Mesothelial cell of epicardium (in vitro differentiated cells): ENCODE measurements at regions not wholly inside any gene's neighbourhood (a gene's known extent, or its start where the extent isn't known, plus 50 kb on each side); places are given as distances from the start of the nearest gene placed in this dataset.

ENCODE experiments used
- DNase-seq, 2 experiments: peaks; one replicate each; pipeline ENCODE4 v3.0.0; 2021; ENCODE audit warnings: low spot score in 2 of 2; ENCODE audit not compliant: unreplicated experiment in 2 of 2
- H3K27ac Mint-ChIP-seq: 2 replicates; pipeline ENCODE4 v1.8.0; 2021; ENCODE audit warnings: mixed read lengths
- H3K27me3 Mint-ChIP-seq: 2 replicates; pipeline ENCODE4 v1.8.0; 2021; ENCODE audit warnings: low read depth, mixed read lengths
- H3K36me3 Mint-ChIP-seq: 2 replicates; pipeline ENCODE4 v1.8.0; 2021; ENCODE audit warnings: mixed read lengths
- H3K4me1 Mint-ChIP-seq: 2 replicates; pipeline ENCODE4 v1.8.0; 2021; ENCODE audit warnings: mixed read lengths
- H3K4me3 Mint-ChIP-seq: 2 replicates; pipeline ENCODE4 v1.8.0; 2021; ENCODE audit warnings: mild to moderate bottlenecking, moderate library complexity, mixed read lengths
- H3K9me3 Mint-ChIP-seq: 2 replicates; pipeline ENCODE4 v1.8.0; 2021; ENCODE audit warnings: mixed read lengths
- CTCF ChIP-seq: fragments of 200-600 bp; sonication (generic); IDR thresholded peaks from one replicate; pipeline ENCODE4 v1.5.0; 2021; ENCODE audit warnings: antibody characterized with exemption; ENCODE audit not compliant: unreplicated experiment

DNA sequence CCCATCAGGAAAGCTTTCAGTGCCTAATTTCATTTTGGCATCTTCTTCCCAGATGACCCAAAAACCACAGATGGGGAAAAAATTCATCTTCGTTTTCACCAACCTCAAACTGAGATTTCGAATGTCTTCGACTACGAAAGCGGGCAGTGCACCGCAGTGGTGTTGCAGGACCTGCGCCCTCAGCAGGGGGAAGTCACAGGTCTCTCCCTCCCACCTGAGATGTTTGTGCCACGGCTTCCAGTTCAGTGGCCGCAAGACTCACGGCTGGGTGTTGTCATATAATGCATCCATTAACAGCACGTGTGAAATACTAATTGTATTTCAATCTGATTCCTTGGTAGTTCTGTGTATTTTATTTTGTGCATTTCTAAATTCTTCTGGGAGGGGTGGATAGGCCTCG is 66.2 kb upstream of the SALL3 start:
- Mint-ChIP-seq H3K27ac (no peak overlapping the region), H3K36me3 (no peaks in the 10 kb centered on the region), H3K27me3 (peaks cover 6% of the 10 kb centered on the region), H3K4me3 (no peak overlapping the region), H3K4me1 (no peaks in the 10 kb centered on the region), H3K9me3 (peaks cover 17% of the 10 kb centered on the region)
- DNase-seq, result peak in 1 of 2 experiments; percentile 14
- no peak for TF ChIP-seq CTCF

DNA sequence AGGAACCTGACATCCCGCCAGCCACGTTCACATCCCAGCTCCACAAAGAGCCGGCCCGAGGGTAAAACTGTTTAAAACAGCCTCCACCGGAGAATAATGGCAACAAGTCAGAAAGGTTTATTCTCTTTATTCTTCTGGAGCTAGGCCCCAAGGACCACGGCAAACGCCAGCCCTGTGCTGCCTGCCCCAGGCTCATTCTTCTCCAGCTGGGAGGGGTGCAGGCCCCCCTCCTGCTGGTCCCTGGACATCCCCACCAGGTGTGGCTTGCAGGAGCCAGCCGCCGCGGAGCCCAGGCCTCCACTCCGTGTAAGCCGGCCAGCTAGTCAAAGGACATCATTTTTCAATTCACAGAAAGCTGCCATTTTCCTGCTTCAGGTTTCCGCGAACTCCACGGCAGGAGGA is 65.8 kb upstream of the SALL3 start:
- DNase-seq, result peak in 1 of 2 experiments; percentile 31
- H3K27ac Mint-ChIP-seq, result no peak overlapping the region
- no peak overlapping the region for H3K4me3 Mint-ChIP-seq
- H3K9me3 Mint-ChIP-seq, result peaks cover 17% of the 10 kb centered on the region
- TF ChIP-seq CTCF, result no peak
- no peaks in the 10 kb centered on the region for H3K4me1 Mint-ChIP-seq
- no peaks in the 10 kb centered on the region for H3K36me3 Mint-ChIP-seq
- peaks cover 1% of the 10 kb centered on the region for H3K27me3 Mint-ChIP-seq

DNA sequence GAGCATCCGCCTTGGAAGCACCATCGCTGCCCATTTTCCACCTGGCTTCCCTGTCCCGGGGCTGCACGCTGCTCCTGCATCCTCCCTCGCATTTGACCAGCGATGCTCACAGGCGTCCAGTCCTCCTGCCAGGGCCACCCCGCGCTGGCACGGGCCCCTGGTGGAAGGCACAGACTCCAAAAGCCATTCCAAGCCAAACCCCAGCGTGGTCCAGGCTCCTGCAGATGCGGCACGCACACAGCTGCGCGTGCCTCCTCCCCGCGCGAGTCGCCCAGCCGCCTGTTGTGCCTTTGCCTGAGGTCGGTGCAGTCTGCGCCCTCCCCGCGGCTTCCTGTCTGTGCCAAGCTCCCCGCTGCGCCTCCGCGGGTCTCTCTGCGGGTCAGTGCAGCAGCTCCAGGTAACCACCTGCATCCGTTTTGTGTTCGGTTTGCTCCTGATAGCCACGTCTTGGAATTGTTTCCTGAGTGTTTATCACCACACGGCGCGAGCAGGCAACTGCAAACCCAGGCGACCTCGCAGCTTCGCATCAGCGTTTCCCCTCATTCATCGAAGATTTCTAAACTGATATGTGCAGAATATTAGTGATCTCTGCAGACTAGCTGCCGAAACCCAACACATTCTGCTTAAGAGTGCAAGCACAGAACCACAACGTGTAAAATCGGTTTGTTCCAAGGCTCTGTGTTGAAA is 65.2 kb upstream of the SALL3 start:
- H3K36me3 Mint-ChIP-seq, result no peaks in the 10 kb centered on the region
- H3K27me3 Mint-ChIP-seq, result no peaks in the 10 kb centered on the region

GRCh38 chr18:78915446-78916008 is 64.1 kb upstream of the SALL3 start:
- H3K27ac Mint-ChIP-seq, result no peak overlapping the region
- no peak for DNase-seq
- H3K4me3 Mint-ChIP-seq, result no peak overlapping the region
- no peaks in the 10 kb centered on the region for H3K4me1 Mint-ChIP-seq
- TF ChIP-seq CTCF, result no peak
- H3K27me3 Mint-ChIP-seq, result no peaks in the 10 kb centered on the region
- H3K9me3 Mint-ChIP-seq, result peaks cover 17% of the 10 kb centered on the region
- H3K36me3 Mint-ChIP-seq, result no peaks in the 10 kb centered on the region

More for the DNA sequence above, 65.2 kb upstream of the SALL3 start:
- H3K27ac Mint-ChIP-seq, result no peak overlapping the region
- H3K9me3 Mint-ChIP-seq, result peaks cover 17% of the 10 kb centered on the region
- DNase-seq, result no peak
- no peak overlapping the region for H3K4me3 Mint-ChIP-seq
- no peaks in the 10 kb centered on the region for H3K4me1 Mint-ChIP-seq
- no peak for TF ChIP-seq CTCF

DNA sequence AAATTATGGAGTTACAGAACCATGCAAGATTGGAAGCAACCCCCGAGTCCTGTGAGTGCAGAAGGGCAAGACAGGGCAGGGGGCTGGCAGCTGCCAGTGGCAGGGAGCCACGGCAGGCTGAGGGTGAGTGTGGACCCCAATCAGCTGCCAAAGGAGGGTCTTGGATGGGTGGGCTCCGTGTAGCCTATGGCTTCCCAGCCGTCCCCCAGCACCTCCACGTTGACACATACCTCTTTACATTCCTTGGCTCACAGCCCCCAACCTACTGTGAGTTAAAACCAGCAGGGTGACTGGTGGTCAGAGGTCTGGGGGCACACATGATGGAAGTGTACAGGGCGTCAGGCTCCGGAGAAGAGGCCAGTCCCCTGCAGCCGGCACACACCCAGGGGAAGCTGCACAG is 60.9 kb upstream of the SALL3 start:
- Mint-ChIP-seq H3K9me3 (peaks cover 17% of the 10 kb centered on the region), H3K27me3 (peaks cover 4% of the 10 kb centered on the region), H3K4me3 (no peak overlapping the region), H3K4me1 (no peaks in the 10 kb centered on the region), H3K36me3 (no peaks in the 10 kb centered on the region), H3K27ac (no peak overlapping the region)
- DNase-seq, result no peak
- TF ChIP-seq CTCF, result no peak
